ENCODE measurements at regions not wholly inside any gene's neighbourhood (a gene's known extent, or its start where the extent isn't known, plus 50 kb on each side); places are given as distances from the start of the nearest gene placed in this dataset.

DNA sequence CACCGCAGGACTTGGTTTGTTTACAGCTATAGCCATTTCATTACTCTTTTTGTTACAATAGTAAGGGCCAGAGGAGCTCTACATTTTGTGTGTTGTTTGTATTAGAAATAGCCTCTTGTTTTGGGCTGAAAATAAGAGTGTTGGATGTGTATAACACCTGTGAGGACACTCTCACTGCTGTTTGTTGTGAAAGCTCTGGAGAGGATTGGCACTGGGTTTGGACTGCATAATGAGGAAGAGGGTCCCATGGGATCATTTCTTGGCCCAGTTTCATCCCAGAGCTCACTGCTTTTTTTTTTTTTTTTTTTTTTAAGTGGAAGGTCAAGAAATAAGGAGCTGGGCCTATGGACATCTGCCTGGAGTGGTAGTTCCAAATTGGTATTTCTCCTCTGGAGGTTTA is 61.6 kb upstream of the KIAA0040 start:
- no peak overlapping the region for H3K4me3 ChIP-seq
- intact Hi-C loops (cut with micrococcal nuclease; ENCODE audit: unreplicated experiment) (no loop called here), in situ Hi-C loops (cut with MboI) (no loop called here)
- ATAC-seq (no peak), DNase-seq (ENCODE audit: low read depth, low spot score) (no peak), FAIRE-seq (no peak)
- H4K20me1 ChIP-seq (ENCODE audit: control insufficient read depth, insufficient read depth), result no peaks in the 10 kb centered on the region
- BruUV-seq (replicated peaks), result no TSS peak
- POLR2A ChIA-PET, result interaction anchor here (0.6 to 1.8 kb wide), 3 partner anchors 9 to 143 kb away, joined by 3 to 4 read pairs (median 4); no protein-coding TSS in a partner anchor
- no peaks in the 10 kb centered on the region for H3K36me3 ChIP-seq (ENCODE audit: control insufficient read depth in 2 of 2, insufficient read depth in 2 of 2, low read length in 1 of 2)
- H3K27ac ChIP-seq (ENCODE audit: control insufficient read depth, insufficient read depth), result no peak overlapping the region
- H3K4me2 ChIP-seq (ENCODE audit: control insufficient read depth, insufficient read depth), result no peak overlapping the region
- H3K9ac ChIP-seq (ENCODE audit: control insufficient read depth, insufficient read depth, low read length), result no peak overlapping the region
- WGBS (ENCODE audit: insufficient coverage, insufficient replicate concordance, low lambda C conversion rate, missing lambda C conversion rate), result 100% methylated on average over 1 of the region's 1 CpG
- no peaks in the 10 kb centered on the region; the same call in 2 of the 3 replicates for H3K9me3 ChIP-seq (replicated peaks; ENCODE audit: control insufficient read depth, insufficient read depth, low read length)
- CTCF ChIA-PET, result interaction anchor here (0.6 to 2.0 kb wide), 5 partner anchors 63 to 108 kb away, joined by 3 to 8 read pairs (median 3); no protein-coding TSS in a partner anchor
- SMC1A ChIA-PET (ENCODE audit: uncharacterized antibody, unreplicated experiment), result interaction anchor here (0.8 to 2.8 kb wide), 4 partner anchors 11 to 99 kb away, joined by 3 to 11 read pairs (median 4); no protein-coding TSS in a partner anchor
- H3K79me2 ChIP-seq (ENCODE audit: control insufficient read depth, insufficient read depth, low read length), result no peaks in the 10 kb centered on the region
- 0 out of 2 replicates have a peak, but pooled peaks cover 3% of the 10 kb centered on the region for H3K4me1 ChIP-seq (ENCODE audit: control insufficient read depth, insufficient read depth, low read length)
- RAD21 ChIA-PET (ENCODE audit: unreplicated experiment), result interaction anchor here (1.3 to 1.5 kb wide), 3 partner anchors 62 to 99 kb away, joined by 3 to 5 read pairs (median 4); no protein-coding TSS in a partner anchor
- H2AFZ ChIP-seq (ENCODE audit: control insufficient read depth, low read depth, low read length), result no peak overlapping the region
- no peak for TF ChIP-seq ATF7 (IDR thresholded peaks at IDR 0.05; ENCODE audit: low read depth)
- TF ChIP-seq POLR2A (IDR thresholded peaks at IDR 0.05; ENCODE audit: low read depth, low read length), result no peak
- no peak for TF ChIP-seq HDGF (IDR thresholded peaks at IDR 0.05)
- no peak for TF ChIP-seq MYC (IDR thresholded peaks at IDR 0.05; ENCODE audit: insufficient read depth, insufficient read length, insufficient replicate concordance, low read length, severe bottlenecking)
- TF ChIP-seq, protein P1, sequence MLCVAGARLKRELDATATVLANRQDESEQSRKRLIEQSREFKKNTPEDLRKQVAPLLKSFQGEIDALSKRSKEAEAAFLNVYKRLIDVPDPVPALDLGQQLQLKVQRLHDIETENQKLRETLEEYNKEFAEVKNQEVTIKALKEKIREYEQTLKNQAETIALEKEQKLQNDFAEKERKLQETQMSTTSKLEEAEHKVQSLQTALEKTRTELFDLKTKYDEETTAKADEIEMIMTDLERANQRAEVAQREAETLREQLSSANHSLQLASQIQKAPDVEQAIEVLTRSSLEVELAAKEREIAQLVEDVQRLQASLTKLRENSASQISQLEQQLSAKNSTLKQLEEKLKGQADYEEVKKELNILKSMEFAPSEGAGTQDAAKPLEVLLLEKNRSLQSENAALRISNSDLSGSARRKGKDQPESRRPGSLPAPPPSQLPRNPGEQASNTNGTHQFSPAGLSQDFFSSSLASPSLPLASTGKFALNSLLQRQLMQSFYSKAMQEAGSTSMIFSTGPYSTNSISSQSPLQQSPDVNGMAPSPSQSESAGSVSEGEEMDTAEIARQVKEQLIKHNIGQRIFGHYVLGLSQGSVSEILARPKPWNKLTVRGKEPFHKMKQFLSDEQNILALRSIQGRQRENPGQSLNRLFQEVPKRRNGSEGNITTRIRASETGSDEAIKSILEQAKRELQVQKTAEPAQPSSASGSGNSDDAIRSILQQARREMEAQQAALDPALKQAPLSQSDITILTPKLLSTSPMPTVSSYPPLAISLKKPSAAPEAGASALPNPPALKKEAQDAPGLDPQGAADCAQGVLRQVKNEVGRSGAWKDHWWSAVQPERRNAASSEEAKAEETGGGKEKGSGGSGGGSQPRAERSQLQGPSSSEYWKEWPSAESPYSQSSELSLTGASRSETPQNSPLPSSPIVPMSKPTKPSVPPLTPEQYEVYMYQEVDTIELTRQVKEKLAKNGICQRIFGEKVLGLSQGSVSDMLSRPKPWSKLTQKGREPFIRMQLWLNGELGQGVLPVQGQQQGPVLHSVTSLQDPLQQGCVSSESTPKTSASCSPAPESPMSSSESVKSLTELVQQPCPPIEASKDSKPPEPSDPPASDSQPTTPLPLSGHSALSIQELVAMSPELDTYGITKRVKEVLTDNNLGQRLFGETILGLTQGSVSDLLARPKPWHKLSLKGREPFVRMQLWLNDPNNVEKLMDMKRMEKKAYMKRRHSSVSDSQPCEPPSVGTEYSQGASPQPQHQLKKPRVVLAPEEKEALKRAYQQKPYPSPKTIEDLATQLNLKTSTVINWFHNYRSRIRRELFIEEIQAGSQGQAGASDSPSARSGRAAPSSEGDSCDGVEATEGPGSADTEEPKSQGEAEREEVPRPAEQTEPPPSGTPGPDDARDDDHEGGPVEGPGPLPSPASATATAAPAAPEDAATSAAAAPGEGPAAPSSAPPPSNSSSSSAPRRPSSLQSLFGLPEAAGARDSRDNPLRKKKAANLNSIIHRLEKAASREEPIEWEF (IDR thresholded peaks at IDR 0.05; ENCODE audit: insufficient replicate concordance, low read depth, low read length), result no peak
- no peak for TF ChIP-seq SUPT20H (IDR thresholded peaks at IDR 0.05; ENCODE audit: borderline replicate concordance, control insufficient read depth, low read depth, low read length)
- no peak for TF ChIP-seq SIN3A (IDR thresholded peaks at IDR 0.05; ENCODE audit: low read depth, low read length)
- no peak for TF ChIP-seq CHD2 (IDR thresholded peaks at IDR 0.05; ENCODE audit: borderline replicate concordance, low read depth, low read length)
- no peak for TF ChIP-seq NR2C2 (IDR thresholded peaks at IDR 0.05; ENCODE audit: borderline replicate concordance, control insufficient read depth, insufficient read length, low read depth)
- no peak for TF ChIP-seq SREBF1 (IDR thresholded peaks at IDR 0.05; ENCODE audit: low read length)
- TF ChIP-seq GATAD2B (conservative IDR thresholded peaks at IDR 0.05; ENCODE audit: low read depth), result no peak
- TF ChIP-seq, protein P2, sequence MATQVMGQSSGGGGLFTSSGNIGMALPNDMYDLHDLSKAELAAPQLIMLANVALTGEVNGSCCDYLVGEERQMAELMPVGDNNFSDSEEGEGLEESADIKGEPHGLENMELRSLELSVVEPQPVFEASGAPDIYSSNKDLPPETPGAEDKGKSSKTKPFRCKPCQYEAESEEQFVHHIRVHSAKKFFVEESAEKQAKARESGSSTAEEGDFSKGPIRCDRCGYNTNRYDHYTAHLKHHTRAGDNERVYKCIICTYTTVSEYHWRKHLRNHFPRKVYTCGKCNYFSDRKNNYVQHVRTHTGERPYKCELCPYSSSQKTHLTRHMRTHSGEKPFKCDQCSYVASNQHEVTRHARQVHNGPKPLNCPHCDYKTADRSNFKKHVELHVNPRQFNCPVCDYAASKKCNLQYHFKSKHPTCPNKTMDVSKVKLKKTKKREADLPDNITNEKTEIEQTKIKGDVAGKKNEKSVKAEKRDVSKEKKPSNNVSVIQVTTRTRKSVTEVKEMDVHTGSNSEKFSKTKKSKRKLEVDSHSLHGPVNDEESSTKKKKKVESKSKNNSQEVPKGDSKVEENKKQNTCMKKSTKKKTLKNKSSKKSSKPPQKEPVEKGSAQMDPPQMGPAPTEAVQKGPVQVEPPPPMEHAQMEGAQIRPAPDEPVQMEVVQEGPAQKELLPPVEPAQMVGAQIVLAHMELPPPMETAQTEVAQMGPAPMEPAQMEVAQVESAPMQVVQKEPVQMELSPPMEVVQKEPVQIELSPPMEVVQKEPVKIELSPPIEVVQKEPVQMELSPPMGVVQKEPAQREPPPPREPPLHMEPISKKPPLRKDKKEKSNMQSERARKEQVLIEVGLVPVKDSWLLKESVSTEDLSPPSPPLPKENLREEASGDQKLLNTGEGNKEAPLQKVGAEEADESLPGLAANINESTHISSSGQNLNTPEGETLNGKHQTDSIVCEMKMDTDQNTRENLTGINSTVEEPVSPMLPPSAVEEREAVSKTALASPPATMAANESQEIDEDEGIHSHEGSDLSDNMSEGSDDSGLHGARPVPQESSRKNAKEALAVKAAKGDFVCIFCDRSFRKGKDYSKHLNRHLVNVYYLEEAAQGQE (IDR thresholded peaks at IDR 0.05; ENCODE audit: low read depth, low read length), result no peak
- TF ChIP-seq PAX8 (IDR thresholded peaks at IDR 0.05), result no peak
- no peak for TF ChIP-seq FOXM1 (IDR thresholded peaks at IDR 0.05; ENCODE audit: low read depth, low read length)
- no peak for TF ChIP-seq RAD21 (IDR thresholded peaks at IDR 0.05; ENCODE audit: insufficient read depth, low read depth, low read length)
- no peak for TF ChIP-seq RFX5 (IDR thresholded peaks at IDR 0.05; ENCODE audit: low read depth, low read length)
- H3K27me3 ChIP-seq (replicated peaks in 1 of 2; ENCODE audit: control insufficient read depth in 2 of 2, insufficient read depth in 2 of 2, low read length in 1 of 2), result no peaks in the 10 kb centered on the region
